ENCODE measurements at regions not wholly inside any gene's neighbourhood (a gene's known extent, or its start where the extent isn't known, plus 50 kb on each side); places are given as distances from the start of the nearest gene placed in this dataset.

- TF ChIP-seq YY1 (IDR thresholded peaks at IDR 0.05; ENCODE audit: insufficient read depth, insufficient read length) (no peak), ZNF274 (IDR thresholded peaks at IDR 0.05; ENCODE audit: low read depth, low read length) (no peak)
Observed at GRCh38 chr4:123813901-123814300, 417.3 kb downstream of the SPRY1 start.

Measured in NT2/D1 (cell line).